Coronary artery (tissue), 2 donors: ENCODE measurements at regions not wholly inside any gene's neighbourhood (a gene's known extent, or its start where the extent isn't known, plus 50 kb on each side); places are given as distances from the start of the nearest gene placed in this dataset.

Experiments
- DNase-seq: peaks from one replicate; pipeline ENCODE4 v3.0.0-alpha.2; 2017; ENCODE audit warnings: low spot score
- H3K27ac ChIP-seq, 2 donors: fragments of 200-600 bp; sonication (generic); one replicate each; pipeline ENCODE4 v1.5.1; 2016 to 2019
- H3K4me3 ChIP-seq: fragments of 200-600 bp; sonication (generic); 2 replicates; pipeline ENCODE4 v1.5.1; 2016; ENCODE audit warnings: mild to moderate bottlenecking, moderate library complexity
- CTCF ChIP-seq: fragments of 200-600 bp; sonication (generic); IDR thresholded peaks from one replicate; pipeline ENCODE4 v1.5.1; 2019; ENCODE audit warnings: antibody characterized with exemption

DNA sequence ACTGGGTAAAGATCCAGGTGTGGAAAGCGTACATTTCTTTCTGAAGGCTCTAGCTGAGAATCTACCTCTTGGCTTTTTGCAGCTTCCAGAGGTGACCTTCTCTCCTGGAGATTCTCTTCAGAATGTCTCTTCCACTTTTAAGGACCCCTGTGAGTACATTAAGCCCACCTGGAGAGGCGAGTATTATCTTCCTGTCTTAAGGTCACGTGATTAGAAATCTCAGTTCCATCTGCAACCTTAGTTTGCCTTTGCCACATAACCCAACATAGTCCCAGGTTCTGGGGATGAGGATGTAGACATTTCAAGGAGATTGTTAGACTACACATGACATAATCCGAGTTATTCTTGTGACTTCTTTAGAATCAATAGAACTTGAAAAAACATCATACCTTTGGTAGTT is 665.5 kb upstream of the POM121L12 start:
- no peak for DNase-seq
- Histone ChIP-seq H3K27ac (no peak overlapping the region), H3K4me3 (no peak overlapping the region)
- no peak for TF ChIP-seq CTCF

DNA sequence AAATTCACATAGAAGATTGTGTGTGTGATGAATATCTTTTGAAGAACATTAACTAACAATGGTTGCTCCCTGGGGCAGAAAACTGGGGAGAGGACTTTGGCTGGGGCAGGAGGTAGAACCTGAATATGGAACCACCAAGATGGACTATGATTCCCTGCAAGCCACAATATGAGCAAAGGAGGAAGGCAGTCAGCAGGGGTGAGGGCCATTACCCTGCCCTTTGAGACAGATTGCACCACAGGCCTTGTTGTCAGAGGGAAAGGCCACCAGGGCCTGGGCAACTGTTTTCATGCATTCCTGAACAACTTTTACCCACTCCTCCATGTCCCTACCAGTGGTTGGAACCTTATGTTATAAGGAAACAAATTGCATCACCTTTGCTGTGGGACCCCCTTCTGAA is 670.1 kb upstream of the POM121L12 start:
- Histone ChIP-seq H3K4me3 (no peak overlapping the region), H3K27ac (no peak overlapping the region)
- DNase-seq, result no peak
- TF ChIP-seq CTCF, result no peak

GRCh38 chr7:52362521-52362920 is 672.9 kb upstream of the POM121L12 start:
- Histone ChIP-seq H3K4me3 (no peak overlapping the region), H3K27ac (no peak overlapping the region)
- no peak for TF ChIP-seq CTCF
- no peak for DNase-seq

GRCh38 chr7:52360541-52360940 is 674.9 kb upstream of the POM121L12 start:
- no peak for DNase-seq
- Histone ChIP-seq H3K27ac (no peak overlapping the region), H3K4me3 (no peak overlapping the region)
- TF ChIP-seq CTCF, result no peak

GRCh38 chr7:52355053-52355452 is 680.4 kb upstream of the POM121L12 start:
- no peak for TF ChIP-seq CTCF
- DNase-seq, result no peak

DNA sequence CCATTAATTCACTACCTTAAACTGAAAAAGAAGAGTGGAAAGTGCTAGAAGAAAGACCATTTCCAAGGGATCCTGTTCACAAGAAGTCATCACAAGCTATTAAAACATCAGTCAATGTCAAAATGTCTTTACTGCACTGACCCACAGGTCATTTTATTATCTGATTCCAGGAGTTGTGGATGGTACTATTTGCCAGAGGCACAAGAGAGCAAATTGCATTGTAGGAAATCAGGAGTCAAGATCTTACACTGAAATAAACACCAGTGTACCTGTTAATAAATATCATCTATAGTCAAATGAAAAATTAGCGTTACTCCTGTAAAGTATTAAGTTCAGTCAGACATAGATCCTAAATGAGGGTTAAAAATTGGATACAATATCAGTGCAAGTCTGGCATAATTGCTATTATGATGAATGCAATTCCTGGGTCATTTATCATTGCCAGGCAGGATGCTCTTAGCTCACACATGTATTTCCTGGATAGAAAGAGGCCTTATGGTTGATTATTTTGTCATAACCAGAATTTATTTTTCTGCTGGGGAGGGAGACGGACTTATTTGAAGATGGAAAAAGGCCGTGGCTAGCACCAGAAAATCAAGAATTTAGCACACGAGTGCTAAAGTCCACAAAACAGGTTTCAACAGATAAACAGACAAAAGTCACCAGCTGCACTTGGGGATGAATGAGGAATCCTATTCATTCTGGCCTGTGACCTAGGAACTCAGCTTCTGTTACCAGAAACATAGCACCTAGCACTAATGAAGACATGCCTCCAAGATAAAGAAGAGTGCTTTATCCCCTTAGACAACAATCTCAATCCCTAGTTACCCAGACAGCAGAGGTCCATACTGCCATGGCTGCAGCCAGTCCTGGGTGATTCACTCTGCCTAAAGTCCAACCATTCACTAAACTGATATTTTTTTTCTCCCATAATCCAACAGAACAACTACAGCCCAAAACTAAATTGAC is 683.1 kb upstream of the POM121L12 start:
- Histone ChIP-seq H3K27ac (no peak overlapping the region), H3K4me3 (no peak overlapping the region)
- DNase-seq, result no peak
- no peak for TF ChIP-seq CTCF

More at GRCh38 chr7:52355053-52355452, 680.4 kb upstream of the POM121L12 start:
- Histone ChIP-seq H3K4me3 (no peak overlapping the region), H3K27ac (no peak overlapping the region)

- no peak overlapping the region for H3K4me3 ChIP-seq
- no peak for DNase-seq
- no peak overlapping the region for H3K27ac ChIP-seq
- TF ChIP-seq CTCF, result no peak
Measured at GRCh38 chr7:52344015-52344414, 691.4 kb upstream of the POM121L12 start.
